Stimulated activated CD4-positive, alpha-beta T cell treated with anti-CD3 and anti-CD28 coated beads, Interleukin-12 subunit alpha, Interleukin-12 subunit beta, amount 100 ng/mL, for 24 hours (primary cell): ENCODE measurements at regions not wholly inside any gene's neighbourhood (a gene's known extent, or its start where the extent isn't known, plus 50 kb on each side); places are given as distances from the start of the nearest gene placed in this dataset.

ENCODE experiments used
- DNase-seq, 2 experiments: peaks; one replicate each; pipeline ENCODE4 v3.0.0-alpha.2; 2020; ENCODE audit warnings: low read depth in 2 of 2

- no peak for DNase-seq
Measured at GRCh38 chr10:64501807-64502206, 980.6 kb downstream of the REEP3 start.

- no peak for DNase-seq
Measured at GRCh38 chr10:64502936-64503335, 981.7 kb downstream of the REEP3 start.

- DNase-seq, result no peak
Measured at GRCh38 chr10:64503429-64503828, 982.2 kb downstream of the REEP3 start.

GRCh38 chr10:64505501-64505900 lies 984.3 kb downstream of the REEP3 start:
- no peak for DNase-seq

- DNase-seq, result no peak
Measured at GRCh38 chr10:64506963-64507362, 985.8 kb downstream of the REEP3 start.

GRCh38 chr10:64507651-64508028 lies 986.4 kb downstream of the REEP3 start:
- DNase-seq, result no peak

GRCh38 chr10:64508029-64508661 lies 986.9 kb downstream of the REEP3 start:
- no peak for DNase-seq

GRCh38 chr10:64515970-64516699 lies 994.9 kb downstream of the REEP3 start:
- no peak for DNase-seq

- no peak for DNase-seq
Measured at GRCh38 chr10:64518456-64518855, 997.3 kb downstream of the REEP3 start.

GRCh38 chr10:64519427-64519826 lies 998.2 kb downstream of the REEP3 start:
- DNase-seq, result no peak

- no peak for DNase-seq
Measured at GRCh38 chr10:64519831-64520230, 998.6 kb downstream of the REEP3 start.

- DNase-seq, result no peak
Measured at GRCh38 chr10:64523065-64523759, 1002.0 kb downstream of the REEP3 start.

GRCh38 chr10:64528294-64529002 lies 1007.2 kb downstream of the REEP3 start:
- no peak for DNase-seq

GRCh38 chr10:64529003-64529350 lies 1007.8 kb downstream of the REEP3 start:
- no peak for DNase-seq

GRCh38 chr10:64534616-64535015 lies 1013.4 kb downstream of the REEP3 start:
- DNase-seq, result no peak

GRCh38 chr10:64535131-64535867 lies 1014.1 kb downstream of the REEP3 start:
- no peak for DNase-seq

GRCh38 chr10:64537112-64537511 lies 1015.9 kb downstream of the REEP3 start:
- DNase-seq, result no peak

- DNase-seq, result no peak
Measured at GRCh38 chr10:64537928-64538327, 1016.7 kb downstream of the REEP3 start.

- no peak for DNase-seq
Measured at GRCh38 chr10:64546073-64546472, 1024.9 kb downstream of the REEP3 start.

GRCh38 chr10:64547168-64547567 lies 1026.0 kb downstream of the REEP3 start:
- DNase-seq, result no peak

GRCh38 chr10:64555666-64556065 lies 1034.5 kb downstream of the REEP3 start:
- DNase-seq, result no peak
